Glutamatergic neuron (in vitro differentiated cells): ENCODE measurements at regions not wholly inside any gene's neighbourhood (a gene's known extent, or its start where the extent isn't known, plus 50 kb on each side); places are given as distances from the start of the nearest gene placed in this dataset.

Experiments
- DNase-seq: peaks from one replicate; pipeline ENCODE4 v3.0.0; 2022
- H3K27ac Mint-ChIP-seq: one replicate; pipeline ENCODE4 v1.8.0; 2020; ENCODE audit warnings: mild to moderate bottlenecking, mixed read lengths, inconsistent platforms; ENCODE audit not compliant: unreplicated experiment
- H3K27me3 Mint-ChIP-seq: one replicate; pipeline ENCODE4 v1.8.0; 2020; ENCODE audit warnings: mild to moderate bottlenecking, moderate library complexity, mixed read lengths, inconsistent platforms; ENCODE audit not compliant: unreplicated experiment
- H3K36me3 Mint-ChIP-seq: one replicate; pipeline ENCODE4 v1.8.0; 2020; ENCODE audit warnings: mild to moderate bottlenecking, mixed read lengths, inconsistent platforms; ENCODE audit not compliant: unreplicated experiment
- H3K4me1 Mint-ChIP-seq: one replicate; pipeline ENCODE4 v1.8.0; 2020; ENCODE audit warnings: mild to moderate bottlenecking, low read depth, mixed read lengths, inconsistent platforms; ENCODE audit not compliant: unreplicated experiment
- H3K4me3 Mint-ChIP-seq: one replicate; pipeline ENCODE4 v1.8.0; 2020; ENCODE audit warnings: mild to moderate bottlenecking, mixed read lengths, inconsistent platforms; ENCODE audit not compliant: unreplicated experiment
- H3K9me3 Mint-ChIP-seq: one replicate; pipeline ENCODE4 v1.8.0; 2020; ENCODE audit warnings: mild to moderate bottlenecking, moderate library complexity, mixed read lengths, inconsistent platforms; ENCODE audit not compliant: unreplicated experiment
- TF ChIP-seq, protein P1 (sequence below): fragments of 200-600 bp; sonication (generic); IDR thresholded peaks from one replicate; pipeline ENCODE4 v1.5.0; 2021; ENCODE audit not compliant: partially characterized antibody, unreplicated experiment

GRCh38 chr18:22639026-22639463 is 221.3 kb upstream of the CTAGE1 start:
- H3K9me3 Mint-ChIP-seq = peaks cover 3% of the 10 kb centered on the region
- H3K4me3 Mint-ChIP-seq = no peak overlapping the region
- H3K36me3 Mint-ChIP-seq = no peaks in the 10 kb centered on the region
- H3K27me3 Mint-ChIP-seq = peaks cover 2% of the 10 kb centered on the region
- TF ChIP-seq, protein P1, sequence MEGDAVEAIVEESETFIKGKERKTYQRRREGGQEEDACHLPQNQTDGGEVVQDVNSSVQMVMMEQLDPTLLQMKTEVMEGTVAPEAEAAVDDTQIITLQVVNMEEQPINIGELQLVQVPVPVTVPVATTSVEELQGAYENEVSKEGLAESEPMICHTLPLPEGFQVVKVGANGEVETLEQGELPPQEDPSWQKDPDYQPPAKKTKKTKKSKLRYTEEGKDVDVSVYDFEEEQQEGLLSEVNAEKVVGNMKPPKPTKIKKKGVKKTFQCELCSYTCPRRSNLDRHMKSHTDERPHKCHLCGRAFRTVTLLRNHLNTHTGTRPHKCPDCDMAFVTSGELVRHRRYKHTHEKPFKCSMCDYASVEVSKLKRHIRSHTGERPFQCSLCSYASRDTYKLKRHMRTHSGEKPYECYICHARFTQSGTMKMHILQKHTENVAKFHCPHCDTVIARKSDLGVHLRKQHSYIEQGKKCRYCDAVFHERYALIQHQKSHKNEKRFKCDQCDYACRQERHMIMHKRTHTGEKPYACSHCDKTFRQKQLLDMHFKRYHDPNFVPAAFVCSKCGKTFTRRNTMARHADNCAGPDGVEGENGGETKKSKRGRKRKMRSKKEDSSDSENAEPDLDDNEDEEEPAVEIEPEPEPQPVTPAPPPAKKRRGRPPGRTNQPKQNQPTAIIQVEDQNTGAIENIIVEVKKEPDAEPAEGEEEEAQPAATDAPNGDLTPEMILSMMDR = no peak
- DNase-seq = no peak
- H3K4me1 Mint-ChIP-seq = no peaks in the 10 kb centered on the region
- no peak overlapping the region for H3K27ac Mint-ChIP-seq

- Mint-ChIP-seq H3K4me1 (no peaks in the 10 kb centered on the region), H3K9me3 (peaks cover 3% of the 10 kb centered on the region), H3K27ac (no peak overlapping the region), H3K36me3 (no peaks in the 10 kb centered on the region), H3K27me3 (peaks cover 2% of the 10 kb centered on the region), H3K4me3 (no peak overlapping the region)
- DNase-seq = no peak
- TF ChIP-seq, protein P1 = no peak
These were observed 221.8 kb upstream of the CTAGE1 start for GRCh38 chr18:22639561-22639960.

DNA sequence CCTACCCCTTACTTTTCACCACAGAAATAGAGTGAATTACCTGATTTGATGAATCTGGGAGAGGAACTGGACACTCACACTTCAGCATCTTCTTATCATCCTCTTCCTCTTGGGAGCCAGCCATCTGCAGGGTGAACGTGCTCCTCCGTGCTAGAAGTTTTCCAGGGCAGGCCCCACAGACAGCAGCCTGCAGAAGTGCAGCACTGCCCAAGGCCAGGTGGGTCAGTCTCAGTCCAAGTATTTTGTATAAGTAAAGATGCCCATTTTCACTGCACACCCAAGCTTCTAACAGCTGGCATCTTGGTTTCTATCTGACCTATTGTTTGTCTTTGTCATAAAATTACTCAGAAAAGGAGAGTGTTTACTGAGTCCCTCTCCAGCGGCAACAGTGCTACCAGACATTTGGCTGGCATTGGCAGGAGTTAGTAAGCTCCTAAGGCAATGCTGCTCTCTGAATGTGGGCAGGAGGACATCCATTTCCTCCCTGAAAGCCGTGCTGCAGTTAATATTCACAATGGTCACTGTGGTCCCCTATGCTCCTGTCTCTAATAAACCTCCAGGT is 222.6 kb upstream of the CTAGE1 start:
- Mint-ChIP-seq H3K9me3 (peaks cover 3% of the 10 kb centered on the region), H3K36me3 (no peaks in the 10 kb centered on the region), H3K27ac (no peak overlapping the region), H3K4me3 (no peak overlapping the region), H3K27me3 (peaks cover 4% of the 10 kb centered on the region), H3K4me1 (no peaks in the 10 kb centered on the region)
- no peak for DNase-seq
- TF ChIP-seq, protein P1 = no peak

- Mint-ChIP-seq H3K27ac (no peak overlapping the region), H3K27me3 (peaks cover 4% of the 10 kb centered on the region), H3K4me3 (no peak overlapping the region), H3K9me3 (peaks cover 3% of the 10 kb centered on the region), H3K4me1 (no peaks in the 10 kb centered on the region), H3K36me3 (no peaks in the 10 kb centered on the region)
- DNase-seq = no peak
- TF ChIP-seq, protein P1 = no peak
These were observed 224.2 kb upstream of the CTAGE1 start for GRCh38 chr18:22641958-22642357.

- Mint-ChIP-seq H3K27me3 (peaks cover 4% of the 10 kb centered on the region), H3K4me1 (no peaks in the 10 kb centered on the region), H3K4me3 (no peak overlapping the region), H3K36me3 (no peaks in the 10 kb centered on the region), H3K27ac (no peak overlapping the region), H3K9me3 (peaks cover 3% of the 10 kb centered on the region)
- DNase-seq = no peak
- TF ChIP-seq, protein P1 = no peak
These were observed 226.0 kb upstream of the CTAGE1 start for GRCh38 chr18:22643731-22644130.
